ENCODE measurements at regions not wholly inside any gene's neighbourhood (a gene's known extent, or its start where the extent isn't known, plus 50 kb on each side); places are given as distances from the start of the nearest gene placed in this dataset.

- Histone ChIP-seq H3K4me3 (ENCODE audit: low read depth, low read length, poor library complexity, severe bottlenecking) (no peak overlapping the region), H4K20me1 (ENCODE audit: insufficient read depth, low read length) (no peaks in the 10 kb centered on the region), H3K9me3 (ENCODE audit: low read length) (no peaks in the 10 kb centered on the region), H3K9me2 (ENCODE audit: insufficient read depth, low read length) (no peaks in the 10 kb centered on the region), H3K36me3 (ENCODE audit: insufficient read depth, low read length) (no peaks in the 10 kb centered on the region), H3K4me1 (ENCODE audit: insufficient read depth, low read length, poor library complexity, severe bottlenecking) (no peaks in the 10 kb centered on the region), H3K79me2 (ENCODE audit: insufficient read depth, low read depth, low read length) (no peaks in the 10 kb centered on the region), H3K4me2 (ENCODE audit: low read length) (no peak overlapping the region), H2AFZ (ENCODE audit: low read length) (no peak overlapping the region), H3K27ac (ENCODE audit: low read depth, low read length, poor library complexity, severe bottlenecking) (no peak overlapping the region)
- DNase-seq (ENCODE audit: low spot score) = no peak
- intact Hi-C loops (cut with micrococcal nuclease; ENCODE audit: unreplicated experiment) = no loop called here
- TF ChIP-seq EZH2phosphoT487 (IDR thresholded peaks at IDR 0.05; ENCODE audit: borderline replicate concordance, low read depth, low read length) = no peak
- no peak for TF ChIP-seq CTCF (conservative IDR thresholded peaks at IDR 0.05; ENCODE audit: low read length)
- no TSS peak for BruUV-seq (replicated peaks)
- ChIA-PET CTCF (ENCODE audit: unreplicated experiment) (no interaction called here), POLR2A (interaction anchor here (0.6 kb wide), 1 partner anchor 945 kb away, joined by 4 read pairs; no protein-coding TSS in a partner anchor)
These were observed 100.1 kb upstream of the MRPS30 start for GRCh38 chr5:44708602-44709001.

GRCh38 chr5:44707721-44708120 lies 101.0 kb upstream of the MRPS30 start:
- H4K20me1 ChIP-seq (ENCODE audit: insufficient read depth, low read length) = no peaks in the 10 kb centered on the region
- no peak overlapping the region for H3K4me3 ChIP-seq (ENCODE audit: low read depth, low read length, poor library complexity, severe bottlenecking)
- TF ChIP-seq EZH2phosphoT487 (IDR thresholded peaks at IDR 0.05; ENCODE audit: borderline replicate concordance, low read depth, low read length) (no peak), CTCF (conservative IDR thresholded peaks at IDR 0.05; ENCODE audit: low read length) (no peak)
- ChIA-PET CTCF (ENCODE audit: unreplicated experiment) (no interaction called here), POLR2A (no interaction called here)
- H3K36me3 ChIP-seq (ENCODE audit: insufficient read depth, low read length) = no peaks in the 10 kb centered on the region
- no peak overlapping the region for H2AFZ ChIP-seq (ENCODE audit: low read length)
- DNase-seq (ENCODE audit: low spot score) = no peak
- no peak overlapping the region for H3K4me2 ChIP-seq (ENCODE audit: low read length)
- H3K9me2 ChIP-seq (ENCODE audit: insufficient read depth, low read length) = no peaks in the 10 kb centered on the region
- no peaks in the 10 kb centered on the region for H3K9me3 ChIP-seq (ENCODE audit: low read length)
- H3K79me2 ChIP-seq (ENCODE audit: insufficient read depth, low read depth, low read length) = no peaks in the 10 kb centered on the region
- no peaks in the 10 kb centered on the region for H3K4me1 ChIP-seq (ENCODE audit: insufficient read depth, low read length, poor library complexity, severe bottlenecking)
- no peak overlapping the region for H3K27ac ChIP-seq (ENCODE audit: low read depth, low read length, poor library complexity, severe bottlenecking)
- intact Hi-C loops (cut with micrococcal nuclease; ENCODE audit: unreplicated experiment) = no loop called here
- BruUV-seq (replicated peaks) = no TSS peak

- Histone ChIP-seq H3K4me1 (ENCODE audit: insufficient read depth, low read length, poor library complexity, severe bottlenecking) (no peaks in the 10 kb centered on the region), H3K79me2 (ENCODE audit: insufficient read depth, low read depth, low read length) (no peaks in the 10 kb centered on the region), H3K9me2 (ENCODE audit: insufficient read depth, low read length) (no peaks in the 10 kb centered on the region), H3K27ac (ENCODE audit: low read depth, low read length, poor library complexity, severe bottlenecking) (no peak overlapping the region), H3K4me3 (ENCODE audit: low read depth, low read length, poor library complexity, severe bottlenecking) (no peak overlapping the region), H2AFZ (ENCODE audit: low read length) (no peak overlapping the region), H3K9me3 (ENCODE audit: low read length) (no peaks in the 10 kb centered on the region), H3K36me3 (ENCODE audit: insufficient read depth, low read length) (no peaks in the 10 kb centered on the region), H3K4me2 (ENCODE audit: low read length) (no peak overlapping the region), H4K20me1 (ENCODE audit: insufficient read depth, low read length) (no peaks in the 10 kb centered on the region)
- ChIA-PET CTCF (ENCODE audit: unreplicated experiment) (no interaction called here), POLR2A (no interaction called here)
- TF ChIP-seq EZH2phosphoT487 (IDR thresholded peaks at IDR 0.05; ENCODE audit: borderline replicate concordance, low read depth, low read length) (no peak), CTCF (conservative IDR thresholded peaks at IDR 0.05; ENCODE audit: low read length) (no peak)
- DNase-seq (ENCODE audit: low spot score) = no peak
- BruUV-seq (replicated peaks) = no TSS peak
- intact Hi-C loops (cut with micrococcal nuclease; ENCODE audit: unreplicated experiment) = no loop called here
These were observed 111.7 kb upstream of the MRPS30 start for GRCh38 chr5:44697025-44697424.

Data from OCI-LY7 (cell line).